Vagina (tissue), 2 donors: ENCODE measurements at regions not wholly inside any gene's neighbourhood (a gene's known extent, or its start where the extent isn't known, plus 50 kb on each side); places are given as distances from the start of the nearest gene placed in this dataset.

Experiments
- DNase-seq, 2 donors: peaks; one replicate each; pipeline ENCODE4 v3.0.0-alpha.2; 2017; ENCODE audit errors: extremely low spot score in 2 of 2
- H3K27ac ChIP-seq: fragments of 200-600 bp; sonication (generic); one replicate; pipeline ENCODE4 v1.5.1; 2019
- H3K27me3 ChIP-seq: fragments of 200-600 bp; sonication (generic); one replicate; pipeline ENCODE4 v1.5.1; 2019
- H3K36me3 ChIP-seq, 2 donors: fragments of 200-600 bp; sonication (generic); one replicate each; pipeline ENCODE4 v1.5.1; 2017 to 2019
- H3K4me1 ChIP-seq: fragments of 200-600 bp; sonication (generic); one replicate; pipeline ENCODE4 v1.5.1; 2019
- H3K4me3 ChIP-seq, 2 donors: fragments of 200-600 bp; sonication (generic); 1 replicate in 1 of 2; 2 replicates in 1 of 2; pipeline ENCODE4 v1.5.1; 2016 to 2019
- H3K9me3 ChIP-seq: fragments of 200-600 bp; sonication (generic); one replicate; pipeline ENCODE4 v1.5.1; 2019
- POLR2A ChIP-seq, 2 donors: fragments of 450-650 bp; IDR thresholded peaks; one replicate each; pipeline ENCODE4 v1.6.1; 2017; ENCODE audit warnings: antibody characterized with exemption in 2 of 2, mild to moderate bottlenecking in 2 of 2, moderate library complexity in 2 of 2
- POLR2AphosphoS5 ChIP-seq, 2 donors: sonication (generic); formaldehyde crosslinking; IDR thresholded peaks; one replicate each; pipeline ENCODE4 v1.9.0; 2017; ENCODE audit warnings: antibody characterized with exemption in 2 of 2, mild to moderate bottlenecking in 2 of 2, low read depth in 1 of 2; ENCODE audit not compliant: insufficient read depth in 1 of 2
- intact Hi-C: fragments of 100-400 bp; cut with DNase I; formaldehyde crosslinking; loops from one replicate; pipeline ENCODE4 v1.15.1; 2023
- TF ChIP-seq, protein P1 (sequence below), 3 experiments: fragments of 450-650 bp in 2 of 3; fragments of 200-600 bp in 1 of 3; sonication (generic) in 1 of 3; IDR thresholded peaks; one replicate each; pipeline ENCODE4 v1.5.1; 2017 to 2019; ENCODE audit warnings: antibody characterized with exemption in 3 of 3, mild to moderate bottlenecking in 2 of 3, moderate library complexity in 2 of 3

DNA sequence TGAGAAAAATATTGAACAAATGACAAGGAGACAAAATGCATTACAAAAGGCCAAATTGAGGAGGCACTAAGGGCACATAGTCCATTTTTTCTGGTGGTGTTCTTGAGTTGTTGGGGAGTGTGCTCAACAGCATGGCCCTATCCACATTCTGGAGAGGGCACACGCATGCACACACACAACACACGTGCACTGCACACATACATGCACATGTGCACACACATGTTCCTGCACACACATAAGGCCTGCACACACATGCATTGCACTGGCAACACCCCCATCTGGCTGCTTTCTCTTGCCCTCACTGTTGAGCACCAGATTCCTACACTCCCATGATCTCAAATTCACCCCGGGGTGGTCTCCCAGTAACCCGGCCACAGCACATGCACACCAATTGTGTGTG, 659.2 kb upstream of the RAB6C start:
- intact Hi-C loops: no loop called here
- H3K36me3 ChIP-seq: no peaks in the 10 kb centered on the region

DNA sequence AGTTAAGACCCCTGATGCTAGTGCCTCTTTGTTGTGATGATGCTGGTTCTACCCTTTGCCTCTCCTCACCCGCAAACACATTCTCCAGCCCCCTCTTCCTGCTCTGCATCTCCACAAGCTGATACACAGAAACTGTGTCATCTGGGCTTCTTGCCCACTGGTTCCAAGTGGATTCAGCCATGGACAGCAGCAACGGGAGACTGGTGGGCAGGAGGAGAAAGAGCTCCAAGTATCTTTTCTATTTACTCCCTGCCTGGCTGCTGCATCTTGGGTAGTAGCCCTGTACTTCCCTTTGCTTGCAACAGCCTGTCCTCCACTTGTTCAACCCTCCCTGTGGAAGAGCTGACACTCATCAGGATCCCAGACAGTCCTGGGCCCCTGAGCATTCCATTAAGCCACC, 655.1 kb upstream of the RAB6C start:
- TF ChIP-seq, protein P1, sequence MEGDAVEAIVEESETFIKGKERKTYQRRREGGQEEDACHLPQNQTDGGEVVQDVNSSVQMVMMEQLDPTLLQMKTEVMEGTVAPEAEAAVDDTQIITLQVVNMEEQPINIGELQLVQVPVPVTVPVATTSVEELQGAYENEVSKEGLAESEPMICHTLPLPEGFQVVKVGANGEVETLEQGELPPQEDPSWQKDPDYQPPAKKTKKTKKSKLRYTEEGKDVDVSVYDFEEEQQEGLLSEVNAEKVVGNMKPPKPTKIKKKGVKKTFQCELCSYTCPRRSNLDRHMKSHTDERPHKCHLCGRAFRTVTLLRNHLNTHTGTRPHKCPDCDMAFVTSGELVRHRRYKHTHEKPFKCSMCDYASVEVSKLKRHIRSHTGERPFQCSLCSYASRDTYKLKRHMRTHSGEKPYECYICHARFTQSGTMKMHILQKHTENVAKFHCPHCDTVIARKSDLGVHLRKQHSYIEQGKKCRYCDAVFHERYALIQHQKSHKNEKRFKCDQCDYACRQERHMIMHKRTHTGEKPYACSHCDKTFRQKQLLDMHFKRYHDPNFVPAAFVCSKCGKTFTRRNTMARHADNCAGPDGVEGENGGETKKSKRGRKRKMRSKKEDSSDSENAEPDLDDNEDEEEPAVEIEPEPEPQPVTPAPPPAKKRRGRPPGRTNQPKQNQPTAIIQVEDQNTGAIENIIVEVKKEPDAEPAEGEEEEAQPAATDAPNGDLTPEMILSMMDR (IDR thresholded peaks at IDR 0.05): no peak
- no peak for TF ChIP-seq POLR2AphosphoS5 (IDR thresholded peaks at IDR 0.05; ENCODE audit: insufficient read depth in 1 of 2, low read depth in 1 of 2)
- no peak for TF ChIP-seq POLR2A (IDR thresholded peaks at IDR 0.05)
- intact Hi-C loops: no loop called here
- DNase-seq: no peak
- Histone ChIP-seq H3K4me1 (no peaks in the 10 kb centered on the region), H3K27ac (no peak overlapping the region), H3K36me3 (no peaks in the 10 kb centered on the region), H3K4me3 (no peak overlapping the region), H3K9me3 (no peaks in the 10 kb centered on the region), H3K27me3 (no peaks in the 10 kb centered on the region)

More for the DNA sequence above, 659.2 kb upstream of the RAB6C start:
- no peaks in the 10 kb centered on the region for H3K27me3 ChIP-seq
- no peak overlapping the region for H3K27ac ChIP-seq
- no peaks in the 10 kb centered on the region for H3K4me1 ChIP-seq
- H3K9me3 ChIP-seq: no peaks in the 10 kb centered on the region
- H3K4me3 ChIP-seq: no peak overlapping the region
- DNase-seq: no peak
- TF ChIP-seq POLR2A (IDR thresholded peaks at IDR 0.05) (no peak), POLR2AphosphoS5 (IDR thresholded peaks at IDR 0.05; ENCODE audit: insufficient read depth in 1 of 2, low read depth in 1 of 2) (no peak)
- TF ChIP-seq, protein P1 (IDR thresholded peaks at IDR 0.05): no peak

DNA sequence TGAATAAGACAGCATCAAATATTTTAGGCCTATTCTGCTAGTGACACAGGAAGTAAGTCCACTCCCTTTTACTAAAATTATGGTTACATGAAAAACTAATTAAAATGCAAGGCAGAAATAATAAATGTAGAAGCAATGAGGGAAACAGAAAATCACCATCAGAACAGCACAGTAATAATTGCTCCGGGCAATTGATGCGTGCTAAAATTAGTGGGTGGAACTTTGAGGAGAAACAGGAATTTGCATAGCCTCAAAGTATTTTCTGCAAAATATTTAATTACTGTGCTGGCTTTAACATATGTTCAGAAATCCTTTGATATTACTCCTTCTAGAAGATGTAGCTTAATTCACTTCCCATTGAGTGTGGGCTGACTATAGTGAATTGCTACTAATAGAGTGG, 654.3 kb upstream of the RAB6C start:
- Histone ChIP-seq H3K4me1 (no peaks in the 10 kb centered on the region), H3K4me3 (no peak overlapping the region), H3K36me3 (no peaks in the 10 kb centered on the region), H3K9me3 (no peaks in the 10 kb centered on the region), H3K27ac (no peak overlapping the region), H3K27me3 (no peaks in the 10 kb centered on the region)
- no peak for TF ChIP-seq POLR2AphosphoS5 (IDR thresholded peaks at IDR 0.05; ENCODE audit: insufficient read depth in 1 of 2, low read depth in 1 of 2)
- TF ChIP-seq, protein P1 (IDR thresholded peaks at IDR 0.05): no peak
- TF ChIP-seq POLR2A (IDR thresholded peaks at IDR 0.05): no peak
- intact Hi-C loops: no loop called here
- DNase-seq: no peak

DNA sequence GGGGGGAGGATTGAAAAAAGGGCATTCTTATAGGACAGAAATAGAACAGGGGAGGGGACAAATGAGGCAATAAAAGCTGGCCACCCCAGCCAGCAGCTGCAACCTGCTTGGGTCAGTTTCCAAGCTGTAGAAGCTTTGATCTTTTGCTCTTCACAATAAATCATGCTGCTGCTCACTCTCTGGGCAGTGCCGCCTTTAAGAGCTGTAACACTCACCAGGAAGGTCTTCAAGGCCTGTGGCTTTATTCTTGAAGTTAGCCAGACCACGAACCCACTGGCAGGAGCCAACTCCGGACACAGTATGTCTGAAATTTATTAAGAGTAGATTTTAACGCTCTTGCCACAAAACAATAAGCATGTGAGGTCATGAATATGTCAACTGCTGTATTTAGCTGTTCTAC, 649.9 kb upstream of the RAB6C start:
- no peak overlapping the region for H3K27ac ChIP-seq
- intact Hi-C loops: no loop called here
- no peak for DNase-seq

DNA sequence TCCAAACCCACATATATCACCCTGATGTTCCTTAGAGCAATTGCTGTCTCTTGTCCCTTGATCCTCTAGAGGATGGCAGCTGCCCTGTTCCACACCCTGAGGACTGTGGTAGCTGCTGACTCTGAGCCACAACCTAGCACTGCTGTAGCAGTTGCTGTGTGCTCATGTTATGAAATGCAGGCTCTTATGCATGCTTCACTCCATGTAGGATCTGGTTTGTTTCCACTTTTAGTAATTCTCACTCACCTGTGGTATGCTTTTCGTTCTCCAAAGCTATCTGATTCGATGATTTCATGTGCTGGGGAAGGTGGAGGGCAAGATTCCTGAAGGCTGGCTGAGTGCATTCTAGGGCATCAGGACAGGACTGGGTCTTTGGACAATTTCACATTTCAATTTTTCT, 649.0 kb upstream of the RAB6C start:
- no peak overlapping the region for H3K4me3 ChIP-seq
- no peaks in the 10 kb centered on the region for H3K9me3 ChIP-seq
- no peaks in the 10 kb centered on the region for H3K36me3 ChIP-seq
- H3K4me1 ChIP-seq: no peaks in the 10 kb centered on the region
- DNase-seq: no peak
- no peak overlapping the region for H3K27ac ChIP-seq
- TF ChIP-seq POLR2AphosphoS5 (IDR thresholded peaks at IDR 0.05; ENCODE audit: insufficient read depth in 1 of 2, low read depth in 1 of 2) (no peak), POLR2A (IDR thresholded peaks at IDR 0.05) (no peak)
- TF ChIP-seq, protein P1 (IDR thresholded peaks at IDR 0.05): no peak
- H3K27me3 ChIP-seq: no peaks in the 10 kb centered on the region
- intact Hi-C loops: no loop called here

More for the DNA sequence above, 649.9 kb upstream of the RAB6C start:
- no peaks in the 10 kb centered on the region for H3K36me3 ChIP-seq
- H3K9me3 ChIP-seq: no peaks in the 10 kb centered on the region
- H3K4me3 ChIP-seq: no peak overlapping the region
- H3K27me3 ChIP-seq: no peaks in the 10 kb centered on the region
- TF ChIP-seq, protein P1 (IDR thresholded peaks at IDR 0.05): no peak
- TF ChIP-seq POLR2AphosphoS5 (IDR thresholded peaks at IDR 0.05; ENCODE audit: insufficient read depth in 1 of 2, low read depth in 1 of 2): no peak
- no peak for TF ChIP-seq POLR2A (IDR thresholded peaks at IDR 0.05)
- no peaks in the 10 kb centered on the region for H3K4me1 ChIP-seq
